ENCODE measurements at regions not wholly inside any gene's neighbourhood (a gene's known extent, or its start where the extent isn't known, plus 50 kb on each side); places are given as distances from the start of the nearest gene placed in this dataset.
A peak's percentile ranks its signal among the peaks of the same experiment; 100 is the strongest.
"Not testable (repeated sequence)": the region's sequence is repeated elsewhere in the genome, so short reads cannot be mapped to it uniquely, and the experiment has no call there.

DNA sequence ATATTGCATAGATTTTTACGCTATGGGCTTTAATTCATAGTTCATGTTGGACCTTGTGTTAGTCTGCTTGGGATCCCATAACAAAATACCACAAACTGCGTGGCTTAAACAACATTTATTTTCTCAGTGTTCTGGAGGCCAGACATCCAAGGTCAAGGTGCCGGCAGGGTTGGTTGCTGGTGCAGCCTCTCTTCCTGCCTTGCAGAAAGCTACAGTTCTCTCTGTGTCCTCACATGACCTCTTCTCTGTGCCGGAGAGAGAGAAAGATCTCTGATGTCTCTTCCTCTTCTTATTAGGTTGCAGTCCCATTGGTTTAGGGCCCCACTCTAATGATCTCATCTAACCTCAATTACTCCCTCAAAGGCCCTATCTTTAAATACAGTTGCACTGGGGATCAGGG, 170.5 kb downstream of the IPO8 start:
- DNase-seq (ENCODE audit: low read depth), result no peak
- H3K4me3 ChIP-seq (replicated peaks; ENCODE audit: low read depth, low read length), result no peak overlapping the region
- TF ChIP-seq, protein P1, sequence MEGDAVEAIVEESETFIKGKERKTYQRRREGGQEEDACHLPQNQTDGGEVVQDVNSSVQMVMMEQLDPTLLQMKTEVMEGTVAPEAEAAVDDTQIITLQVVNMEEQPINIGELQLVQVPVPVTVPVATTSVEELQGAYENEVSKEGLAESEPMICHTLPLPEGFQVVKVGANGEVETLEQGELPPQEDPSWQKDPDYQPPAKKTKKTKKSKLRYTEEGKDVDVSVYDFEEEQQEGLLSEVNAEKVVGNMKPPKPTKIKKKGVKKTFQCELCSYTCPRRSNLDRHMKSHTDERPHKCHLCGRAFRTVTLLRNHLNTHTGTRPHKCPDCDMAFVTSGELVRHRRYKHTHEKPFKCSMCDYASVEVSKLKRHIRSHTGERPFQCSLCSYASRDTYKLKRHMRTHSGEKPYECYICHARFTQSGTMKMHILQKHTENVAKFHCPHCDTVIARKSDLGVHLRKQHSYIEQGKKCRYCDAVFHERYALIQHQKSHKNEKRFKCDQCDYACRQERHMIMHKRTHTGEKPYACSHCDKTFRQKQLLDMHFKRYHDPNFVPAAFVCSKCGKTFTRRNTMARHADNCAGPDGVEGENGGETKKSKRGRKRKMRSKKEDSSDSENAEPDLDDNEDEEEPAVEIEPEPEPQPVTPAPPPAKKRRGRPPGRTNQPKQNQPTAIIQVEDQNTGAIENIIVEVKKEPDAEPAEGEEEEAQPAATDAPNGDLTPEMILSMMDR (IDR thresholded peaks at IDR 0.05; ENCODE audit: low read length, missing control alignments), result no peak

GRCh38 chr12:30520285-30520684, 175.4 kb downstream of the IPO8 start:
- H3K4me3 ChIP-seq (replicated peaks; ENCODE audit: low read depth, low read length); DNase-seq (ENCODE audit: low read depth): not testable (repeated sequence)

GRCh38 chr12:30519535-30519934, 176.1 kb downstream of the IPO8 start:
- no peak overlapping the region for H3K4me3 ChIP-seq (replicated peaks; ENCODE audit: low read depth, low read length)
- TF ChIP-seq, protein P1 (IDR thresholded peaks at IDR 0.05; ENCODE audit: low read length, missing control alignments), result no peak
- DNase-seq (ENCODE audit: low read depth), result no peak

DNA sequence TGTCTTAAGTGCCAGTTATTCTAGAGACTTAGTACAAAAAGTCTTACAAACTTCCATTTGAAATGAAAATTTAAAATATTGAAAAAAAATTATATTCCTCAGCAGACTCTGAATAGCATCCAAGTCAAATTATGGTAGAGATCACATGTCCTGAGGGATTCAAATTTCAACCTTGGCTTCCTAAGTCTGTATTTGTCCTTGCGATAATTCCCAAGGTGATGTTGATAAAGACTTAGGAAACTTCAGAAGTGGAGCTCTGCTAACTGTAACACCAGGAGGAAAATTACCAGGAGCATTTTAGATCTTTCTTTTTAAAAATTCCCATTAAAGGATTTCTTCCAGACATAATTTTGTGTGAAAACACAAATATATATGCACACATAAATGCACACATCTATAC, 178.3 kb downstream of the IPO8 start:
- H3K4me3 ChIP-seq (replicated peaks; ENCODE audit: low read depth, low read length), result no peak overlapping the region
- TF ChIP-seq, protein P1 (IDR thresholded peaks at IDR 0.05; ENCODE audit: low read length, missing control alignments), result no peak
- DNase-seq (ENCODE audit: low read depth), result no peak

DNA sequence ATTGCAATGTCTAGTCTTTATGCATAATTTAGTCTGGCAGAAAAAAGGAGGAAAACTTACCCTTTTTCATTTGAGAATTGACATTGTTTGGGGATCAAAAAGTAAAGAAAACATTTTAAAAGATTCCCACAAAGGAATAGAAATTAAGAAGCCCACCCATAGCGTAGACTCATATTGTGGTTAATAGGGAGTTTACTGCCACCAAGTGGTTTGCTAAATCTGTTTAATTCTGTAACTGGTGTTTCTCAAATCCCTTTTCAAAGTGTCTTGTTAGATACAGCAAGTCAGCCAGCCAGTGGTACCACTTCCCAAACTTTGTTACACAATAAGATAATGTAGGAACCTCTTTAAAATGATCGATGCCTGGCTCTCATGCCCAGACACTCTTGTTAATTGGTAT, 180.3 kb downstream of the IPO8 start:
- TF ChIP-seq, protein P1 (IDR thresholded peaks at IDR 0.05; ENCODE audit: low read length, missing control alignments), result peak; percentile 33
- no peak overlapping the region for H3K4me3 ChIP-seq (replicated peaks; ENCODE audit: low read depth, low read length)
- peak; percentile 60 for DNase-seq (ENCODE audit: low read depth)

- no peak for DNase-seq (ENCODE audit: low read depth)
- TF ChIP-seq, protein P1 (IDR thresholded peaks at IDR 0.05; ENCODE audit: low read length, missing control alignments), result no peak
- no peak overlapping the region for H3K4me3 ChIP-seq (replicated peaks; ENCODE audit: low read depth, low read length)
Measured at GRCh38 chr12:30514666-30515065, 181.0 kb downstream of the IPO8 start.

GRCh38 chr12:30508205-30508967, 187.3 kb downstream of the IPO8 start:
- DNase-seq (ENCODE audit: low read depth), result no peak
- no peak overlapping the region for H3K4me3 ChIP-seq (replicated peaks; ENCODE audit: low read depth, low read length)
- TF ChIP-seq, protein P1 (IDR thresholded peaks at IDR 0.05; ENCODE audit: low read length, missing control alignments), result no peak

Data from fibroblast of pulmonary artery (primary cell).